GM12872 (cell line): ENCODE measurements at regions not wholly inside any gene's neighbourhood (a gene's known extent, or its start where the extent isn't known, plus 50 kb on each side); places are given as distances from the start of the nearest gene placed in this dataset.

Experiments used
- TF ChIP-seq, protein P1 (sequence below): IDR thresholded peaks from 3 replicates; pipeline ENCODE4 v1.5.1; 2011; ENCODE audit warnings: low read depth, mild to moderate bottlenecking, low read length, moderate library complexity; ENCODE audit not compliant: insufficient read depth

DNA sequence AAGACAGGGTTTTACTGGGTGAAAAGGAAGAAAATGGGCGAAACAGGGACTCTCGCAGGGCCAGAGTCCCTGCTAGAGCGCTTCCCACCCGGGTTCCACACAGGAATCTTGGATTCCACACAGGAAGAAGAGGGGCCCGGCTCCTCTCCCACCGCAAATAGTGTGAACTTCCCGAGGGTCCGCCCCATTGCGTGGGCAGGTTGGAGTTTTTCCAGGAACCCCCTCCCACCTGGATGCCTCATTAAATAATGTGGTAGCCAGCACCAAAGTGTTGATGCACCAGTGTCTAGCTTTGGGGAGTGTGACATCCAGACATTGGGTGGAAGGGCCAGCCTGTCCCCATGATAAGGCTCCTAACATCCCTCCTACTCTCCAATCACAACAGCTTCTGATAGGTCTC lies 330.3 kb upstream of the ZNF32 start:
- TF ChIP-seq, protein P1, sequence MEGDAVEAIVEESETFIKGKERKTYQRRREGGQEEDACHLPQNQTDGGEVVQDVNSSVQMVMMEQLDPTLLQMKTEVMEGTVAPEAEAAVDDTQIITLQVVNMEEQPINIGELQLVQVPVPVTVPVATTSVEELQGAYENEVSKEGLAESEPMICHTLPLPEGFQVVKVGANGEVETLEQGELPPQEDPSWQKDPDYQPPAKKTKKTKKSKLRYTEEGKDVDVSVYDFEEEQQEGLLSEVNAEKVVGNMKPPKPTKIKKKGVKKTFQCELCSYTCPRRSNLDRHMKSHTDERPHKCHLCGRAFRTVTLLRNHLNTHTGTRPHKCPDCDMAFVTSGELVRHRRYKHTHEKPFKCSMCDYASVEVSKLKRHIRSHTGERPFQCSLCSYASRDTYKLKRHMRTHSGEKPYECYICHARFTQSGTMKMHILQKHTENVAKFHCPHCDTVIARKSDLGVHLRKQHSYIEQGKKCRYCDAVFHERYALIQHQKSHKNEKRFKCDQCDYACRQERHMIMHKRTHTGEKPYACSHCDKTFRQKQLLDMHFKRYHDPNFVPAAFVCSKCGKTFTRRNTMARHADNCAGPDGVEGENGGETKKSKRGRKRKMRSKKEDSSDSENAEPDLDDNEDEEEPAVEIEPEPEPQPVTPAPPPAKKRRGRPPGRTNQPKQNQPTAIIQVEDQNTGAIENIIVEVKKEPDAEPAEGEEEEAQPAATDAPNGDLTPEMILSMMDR, result no peak

DNA sequence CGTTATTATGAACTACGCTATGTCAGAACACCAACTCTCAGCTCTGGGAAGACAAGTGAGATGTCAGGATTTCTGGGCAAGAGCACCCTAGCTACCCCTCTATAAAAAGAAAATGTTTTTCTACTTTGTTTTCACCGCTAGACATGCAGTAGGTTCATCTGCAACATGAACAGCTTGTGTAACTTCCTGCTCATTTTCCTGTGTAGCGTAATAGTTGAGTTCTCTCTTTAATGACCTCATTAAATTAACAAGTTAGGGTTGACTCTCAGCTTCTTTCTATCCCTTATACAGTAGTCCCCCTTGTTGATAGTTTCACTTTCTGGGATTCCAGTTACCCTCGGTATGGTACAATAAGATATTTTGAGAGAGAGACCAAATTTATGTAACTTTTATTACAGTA lies 329.4 kb upstream of the ZNF32 start:
- TF ChIP-seq, protein P1, result no peak

DNA sequence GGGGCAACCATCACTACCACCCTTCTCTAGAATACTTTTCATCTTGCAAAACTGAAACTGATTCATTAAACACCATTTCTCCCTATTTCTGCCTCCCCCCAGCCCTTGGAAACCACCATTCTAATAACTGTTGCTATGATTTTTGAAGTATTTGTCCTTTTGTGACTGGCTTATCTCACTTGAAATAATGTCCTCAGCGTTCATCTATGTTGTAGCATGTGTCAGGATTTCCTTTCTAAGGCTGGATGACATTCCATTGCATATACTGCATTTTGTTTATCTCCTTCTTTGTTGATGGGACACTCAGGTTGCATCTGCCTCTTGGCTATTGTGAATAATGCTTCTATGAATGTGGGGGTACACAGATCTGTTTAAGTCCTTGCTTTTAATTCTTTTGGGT lies 327.6 kb upstream of the ZNF32 start:
- TF ChIP-seq, protein P1, result no peak

DNA sequence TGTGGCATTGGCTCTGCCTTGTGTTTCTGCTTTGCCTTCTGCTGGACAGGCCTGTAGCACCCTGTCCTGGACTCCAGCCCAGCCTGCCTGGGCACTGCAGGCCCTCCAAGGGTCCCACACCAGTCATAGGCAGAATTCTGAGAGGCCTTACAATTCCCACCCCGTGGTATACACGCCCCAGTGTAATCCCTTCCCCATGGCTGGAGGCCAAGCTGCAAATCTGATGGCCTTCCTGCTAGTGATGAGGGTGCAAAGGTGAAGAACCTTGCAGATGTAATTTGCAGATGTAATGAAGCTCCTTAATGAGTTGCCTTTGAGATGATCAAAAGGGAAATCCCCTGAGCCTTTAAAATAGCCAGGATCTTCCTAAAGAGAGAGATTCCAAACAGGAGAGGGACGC lies 325.1 kb upstream of the ZNF32 start:
- TF ChIP-seq, protein P1, result no peak

DNA sequence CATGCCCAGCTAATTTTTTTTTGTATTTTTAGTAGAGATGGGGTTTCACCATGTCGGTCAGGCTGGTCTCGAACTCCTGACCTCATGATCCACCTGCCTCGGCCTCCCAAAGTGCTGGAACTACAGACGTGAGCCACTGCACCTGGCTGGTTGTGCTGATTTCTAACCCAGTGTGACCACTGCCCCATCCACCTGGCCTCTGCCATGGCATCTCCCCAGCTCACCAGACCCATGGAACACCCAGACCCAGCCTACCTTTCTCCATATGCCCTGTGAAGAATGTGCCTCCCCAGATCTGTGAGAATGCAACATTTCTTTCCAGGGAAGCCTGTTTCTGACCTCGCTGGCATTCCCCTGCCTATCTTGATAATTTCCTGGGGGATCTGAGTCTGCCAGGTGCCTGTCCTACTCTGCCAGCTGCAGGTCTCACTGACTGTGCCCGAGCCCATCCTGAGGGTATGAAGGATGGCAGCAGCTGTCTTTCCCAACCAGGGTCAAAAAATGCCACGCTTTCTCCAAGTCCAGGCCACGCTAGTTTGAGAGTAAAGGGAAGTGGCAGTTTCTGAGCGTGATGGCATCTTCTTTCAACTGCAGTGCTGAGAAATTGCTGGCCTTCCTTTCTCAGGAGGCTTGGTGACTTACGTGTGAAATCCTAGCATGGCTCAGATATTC lies 324.4 kb upstream of the ZNF32 start:
- TF ChIP-seq, protein P1, result no peak

DNA sequence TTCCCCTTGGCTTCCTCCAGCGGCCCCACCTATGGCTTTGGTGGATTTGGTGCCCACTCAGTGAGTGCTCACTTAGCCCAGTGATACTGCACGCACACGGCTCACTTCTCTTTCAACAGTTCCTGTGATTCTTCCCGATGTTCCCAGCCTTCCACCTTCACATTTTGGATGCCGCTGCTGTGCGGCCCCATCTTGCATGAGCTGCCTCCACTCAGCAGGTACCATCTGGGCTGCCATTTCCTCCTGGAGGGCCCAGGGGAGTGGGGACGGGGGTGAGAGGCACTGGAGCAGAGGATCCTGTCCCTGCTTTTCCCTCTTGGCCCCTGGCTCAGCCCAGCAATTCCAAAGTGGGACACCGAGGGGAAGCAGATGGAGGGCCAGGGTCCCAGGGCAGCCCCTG lies 323.3 kb upstream of the ZNF32 start:
- TF ChIP-seq, protein P1, result no peak

DNA sequence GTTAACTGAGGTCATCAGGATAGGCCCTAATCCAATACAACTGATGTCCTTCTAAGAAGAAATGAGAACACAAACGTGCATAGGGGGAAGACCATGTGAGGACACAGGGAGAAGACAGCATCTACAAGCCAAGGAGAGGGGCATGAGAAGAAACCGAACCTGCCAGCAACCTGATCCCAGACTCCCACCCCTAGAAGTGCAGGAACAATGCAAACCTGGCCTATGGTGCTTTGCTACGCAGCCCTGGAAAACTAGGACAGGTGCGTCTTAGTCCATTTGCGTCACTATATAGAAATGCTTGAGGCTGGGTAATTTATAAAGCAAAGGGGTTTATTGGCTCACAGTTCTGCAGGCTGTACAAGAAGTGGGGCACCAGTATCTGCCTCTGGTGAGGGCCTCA lies 322.6 kb upstream of the ZNF32 start:
- TF ChIP-seq, protein P1, result no peak
